ENCODE measurements at regions not wholly inside any gene's neighbourhood (a gene's known extent, or its start where the extent isn't known, plus 50 kb on each side); places are given as distances from the start of the nearest gene placed in this dataset.

DNA sequence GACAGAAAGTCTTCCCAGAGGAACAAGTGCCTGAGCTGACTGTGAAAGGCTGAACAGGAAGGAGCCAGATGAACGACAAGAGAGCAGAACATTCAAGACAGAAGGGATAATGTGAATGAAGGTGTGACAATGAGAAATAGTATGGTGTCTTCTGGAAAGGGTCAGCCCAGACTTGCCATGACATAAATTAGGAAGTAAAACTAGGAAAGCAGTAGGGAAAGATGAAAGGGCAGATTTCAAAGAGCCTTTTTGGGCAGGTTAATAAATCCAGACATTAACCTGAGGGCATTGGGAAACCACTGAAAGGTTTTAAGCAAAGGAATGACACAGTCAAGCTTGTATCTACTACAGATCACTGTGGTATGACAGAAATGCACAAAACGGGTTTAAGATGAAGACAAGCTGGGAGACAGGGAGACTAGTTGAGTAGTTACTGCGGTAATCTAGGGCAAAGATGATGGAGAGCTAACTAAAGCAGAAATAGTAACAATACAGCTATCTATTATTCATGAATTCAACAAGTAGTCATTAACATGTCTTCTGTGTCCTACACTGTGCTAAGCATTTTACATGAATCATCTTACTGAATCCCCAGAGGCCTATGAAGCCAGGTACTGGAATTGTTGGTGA lies 580.9 kb upstream of the WWC1 start:
- H3K4me1 Mint-ChIP-seq (ENCODE audit: low read depth), result no peaks in the 10 kb centered on the region
- no peaks in the 10 kb centered on the region for H3K9me3 Mint-ChIP-seq (ENCODE audit: low read depth)
- no peaks in the 10 kb centered on the region for H3K36me3 Mint-ChIP-seq
- H3K4me3 Mint-ChIP-seq, result no peak overlapping the region
- no peaks in the 10 kb centered on the region for H3K27me3 Mint-ChIP-seq
- H3K27ac Mint-ChIP-seq, result no peak overlapping the region

DNA sequence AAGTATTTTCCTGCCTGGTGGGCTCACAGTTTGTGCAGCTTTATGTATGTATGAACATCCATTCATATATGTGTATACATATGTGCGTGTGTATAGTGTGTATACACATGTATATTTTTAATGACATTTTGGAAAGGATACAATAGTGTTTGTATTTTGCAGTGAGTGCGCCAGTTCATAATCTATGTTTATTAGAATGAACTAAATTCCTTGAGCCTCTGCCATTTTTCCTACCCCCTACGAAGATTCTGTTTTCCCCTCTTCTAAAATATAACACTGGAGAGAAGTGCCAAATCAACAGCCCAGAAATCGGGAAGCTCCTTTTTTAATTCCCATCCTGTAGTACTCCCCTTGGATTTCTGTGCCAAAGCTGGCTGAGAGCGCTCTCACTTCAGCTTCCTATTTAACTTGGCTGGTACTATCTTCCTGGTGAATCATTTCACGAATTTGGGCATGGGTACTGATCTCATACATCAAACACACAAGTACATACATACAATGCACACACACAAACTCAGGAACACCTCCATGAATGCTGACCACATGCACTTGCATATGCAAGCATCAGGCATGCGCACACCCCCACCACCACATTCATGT lies 578.4 kb upstream of the WWC1 start:
- H3K36me3 Mint-ChIP-seq, result no peaks in the 10 kb centered on the region
- H3K4me3 Mint-ChIP-seq, result no peak overlapping the region
- H3K4me1 Mint-ChIP-seq (ENCODE audit: low read depth), result no peaks in the 10 kb centered on the region
- H3K9me3 Mint-ChIP-seq (ENCODE audit: low read depth), result no peaks in the 10 kb centered on the region
- no peaks in the 10 kb centered on the region for H3K27me3 Mint-ChIP-seq
- no peak overlapping the region for H3K27ac Mint-ChIP-seq

DNA sequence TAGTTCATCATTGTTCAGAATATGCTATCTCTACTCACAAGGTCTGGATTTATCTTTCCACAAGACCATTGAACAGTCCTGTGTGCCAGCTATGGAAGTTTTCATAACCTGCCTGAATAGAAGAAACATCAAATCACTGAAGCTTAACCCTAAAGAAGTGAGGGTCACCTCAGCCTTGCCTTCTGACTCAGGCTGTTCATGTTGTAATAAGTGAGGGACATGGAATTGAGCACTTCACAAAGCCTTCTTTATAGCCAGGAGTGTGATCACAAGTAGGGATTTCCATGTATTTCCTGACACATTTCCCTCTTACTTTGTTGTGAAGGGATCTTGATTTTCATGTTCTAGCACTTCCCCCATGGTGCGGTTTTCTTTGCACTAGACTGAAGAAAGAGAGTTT lies 577.5 kb upstream of the WWC1 start:
- Mint-ChIP-seq H3K9me3 (ENCODE audit: low read depth) (no peaks in the 10 kb centered on the region), H3K4me1 (ENCODE audit: low read depth) (no peaks in the 10 kb centered on the region), H3K27ac (no peak overlapping the region), H3K27me3 (no peaks in the 10 kb centered on the region), H3K4me3 (no peak overlapping the region), H3K36me3 (no peaks in the 10 kb centered on the region)

DNA sequence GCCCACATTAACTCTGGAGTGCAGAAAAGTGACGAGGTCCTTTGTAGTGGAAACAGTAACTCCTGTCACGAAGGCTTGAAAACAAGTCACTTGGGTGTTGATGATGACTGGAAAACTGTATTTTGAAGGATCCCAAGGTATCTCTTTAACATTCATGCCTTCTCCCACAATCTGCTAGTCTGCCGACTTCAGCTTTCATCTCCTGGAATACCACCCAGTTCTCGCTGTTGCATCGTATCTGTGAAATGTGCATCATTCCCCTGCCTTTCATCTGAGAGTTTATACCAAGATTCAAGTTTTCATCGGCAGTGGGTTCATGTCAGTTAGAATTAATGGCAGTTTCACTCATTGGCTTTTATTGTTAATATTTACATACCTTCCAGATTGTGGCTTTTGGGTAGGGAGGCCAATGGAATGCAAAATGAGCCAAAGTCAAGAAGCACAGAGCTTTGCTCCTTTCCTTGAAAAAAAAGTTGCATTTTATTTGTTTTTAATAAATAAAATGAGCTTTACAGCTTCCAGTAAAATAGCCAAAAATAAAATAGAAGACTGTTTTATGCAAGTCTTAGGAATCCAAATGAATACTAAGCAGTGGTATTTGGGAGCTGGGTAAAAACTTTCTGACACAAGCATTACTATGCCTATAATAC lies 575.2 kb upstream of the WWC1 start:
- H3K27me3 Mint-ChIP-seq, result no peaks in the 10 kb centered on the region
- H3K36me3 Mint-ChIP-seq, result no peaks in the 10 kb centered on the region
- no peaks in the 10 kb centered on the region for H3K9me3 Mint-ChIP-seq (ENCODE audit: low read depth)
- H3K4me1 Mint-ChIP-seq (ENCODE audit: low read depth), result no peaks in the 10 kb centered on the region
- no peak overlapping the region for H3K27ac Mint-ChIP-seq
- H3K4me3 Mint-ChIP-seq, result no peak overlapping the region

DNA sequence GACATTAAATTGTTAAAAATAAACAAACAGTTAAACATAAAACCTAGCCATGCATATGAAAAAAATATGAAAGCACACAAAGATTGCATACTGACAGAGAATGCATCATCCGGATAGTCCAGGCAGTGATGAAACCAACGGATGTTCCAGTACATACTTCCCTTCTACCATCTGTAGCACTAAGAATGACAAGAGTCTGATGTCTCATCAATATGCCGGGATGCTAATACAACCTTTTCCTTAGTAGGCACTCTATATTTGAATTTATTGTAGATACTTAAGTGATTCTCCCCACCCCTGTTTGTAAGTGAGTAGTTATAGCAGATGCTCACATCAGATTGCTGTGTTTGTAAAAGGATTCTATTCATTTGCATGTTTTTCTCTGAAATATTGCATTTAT lies 571.2 kb upstream of the WWC1 start:
- Mint-ChIP-seq H3K36me3 (no peaks in the 10 kb centered on the region), H3K27me3 (peaks cover 2% of the 10 kb centered on the region), H3K27ac (no peak overlapping the region), H3K4me3 (no peak overlapping the region), H3K9me3 (ENCODE audit: low read depth) (no peaks in the 10 kb centered on the region), H3K4me1 (ENCODE audit: low read depth) (no peaks in the 10 kb centered on the region)

DNA sequence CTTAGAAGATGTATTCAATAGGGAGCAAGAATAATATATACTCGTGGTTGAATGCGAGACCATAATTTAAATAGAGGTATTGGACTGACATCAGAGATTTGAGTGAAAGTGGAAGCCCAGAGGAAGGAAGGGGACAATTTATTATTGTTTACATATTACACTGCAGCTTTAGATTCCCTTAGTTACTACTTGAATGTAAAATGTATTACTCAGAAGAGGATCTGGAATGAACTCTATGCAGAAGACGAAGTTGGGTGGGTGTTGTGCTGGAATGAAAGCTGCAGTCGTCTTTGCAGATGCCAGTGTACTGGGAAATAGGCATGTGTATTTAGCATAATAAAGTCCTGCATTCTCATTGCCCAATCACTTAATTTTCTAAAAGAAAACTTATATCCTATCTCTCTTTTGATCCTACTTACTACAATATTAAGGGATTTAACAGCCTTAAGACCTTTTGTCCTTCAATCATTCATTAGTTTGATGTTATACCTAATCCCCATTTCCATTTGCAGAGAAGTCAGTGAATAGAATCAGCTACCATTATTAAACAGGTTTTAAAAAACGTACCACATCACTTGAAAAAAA lies 570.7 kb upstream of the WWC1 start:
- Mint-ChIP-seq H3K36me3 (no peaks in the 10 kb centered on the region), H3K27ac (no peak overlapping the region), H3K27me3 (peaks cover 2% of the 10 kb centered on the region), H3K4me3 (no peak overlapping the region), H3K9me3 (ENCODE audit: low read depth) (no peaks in the 10 kb centered on the region), H3K4me1 (ENCODE audit: low read depth) (no peaks in the 10 kb centered on the region)

DNA sequence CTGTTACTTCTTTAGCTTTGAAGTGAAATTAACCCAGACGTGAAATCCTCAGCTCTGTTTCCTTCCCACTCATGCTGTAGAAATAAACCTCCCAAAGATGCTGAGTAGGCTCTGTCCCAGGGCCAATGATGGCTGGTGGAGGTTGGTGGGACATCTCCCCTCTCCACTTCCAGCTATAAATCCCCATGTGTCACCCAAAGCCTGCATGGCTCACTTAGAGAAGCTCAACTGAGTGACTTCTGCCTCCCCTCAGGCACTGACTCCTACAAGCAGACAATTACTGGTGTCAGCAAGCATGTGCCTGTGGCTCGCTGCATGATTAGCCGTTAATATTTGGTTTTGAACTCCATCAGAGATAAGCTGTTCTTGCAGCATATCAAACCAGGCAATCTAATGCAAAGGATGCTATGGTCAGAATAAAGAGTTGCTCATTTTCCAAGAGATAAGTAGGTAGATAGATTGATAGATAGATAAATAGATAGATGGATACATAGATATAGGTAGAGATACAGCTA lies 569.5 kb upstream of the WWC1 start:
- H3K4me3 Mint-ChIP-seq, result no peak overlapping the region
- no peaks in the 10 kb centered on the region for H3K36me3 Mint-ChIP-seq
- H3K27ac Mint-ChIP-seq, result no peak overlapping the region
- H3K4me1 Mint-ChIP-seq (ENCODE audit: low read depth), result no peaks in the 10 kb centered on the region
- peaks cover 2% of the 10 kb centered on the region for H3K27me3 Mint-ChIP-seq
- H3K9me3 Mint-ChIP-seq (ENCODE audit: low read depth), result no peaks in the 10 kb centered on the region

DNA sequence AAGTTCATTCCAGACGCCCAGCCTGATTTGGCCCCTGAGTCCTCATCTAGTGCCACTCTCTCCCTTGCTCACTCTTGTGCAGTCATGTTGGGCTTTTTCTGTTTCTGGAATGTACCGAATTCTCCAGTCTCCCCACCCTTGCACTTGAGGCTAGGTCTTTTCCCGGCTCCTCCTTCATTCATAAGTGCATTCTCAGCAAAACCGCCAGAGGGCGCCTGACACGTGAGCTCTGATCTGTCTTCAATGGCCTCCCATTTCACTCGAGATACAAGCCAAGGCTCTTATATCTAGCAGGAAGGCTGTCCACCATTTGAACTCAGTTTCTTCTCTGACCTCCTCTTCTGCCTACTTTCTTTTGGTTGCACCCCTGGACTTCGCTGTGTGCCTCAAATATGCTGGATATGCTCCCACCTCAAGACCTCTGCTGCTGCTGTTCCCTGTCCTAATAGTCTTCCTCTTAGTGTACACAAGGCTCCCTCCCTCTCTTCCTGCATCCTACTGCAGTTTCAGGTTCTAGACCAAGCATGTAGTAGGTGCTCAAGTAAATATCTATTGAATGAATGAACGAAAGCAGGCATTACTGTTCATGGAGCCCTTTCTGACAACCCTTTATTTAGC lies 568.1 kb upstream of the WWC1 start:
- Mint-ChIP-seq H3K27me3 (peaks cover 2% of the 10 kb centered on the region), H3K27ac (no peak overlapping the region), H3K9me3 (ENCODE audit: low read depth) (no peaks in the 10 kb centered on the region), H3K36me3 (no peaks in the 10 kb centered on the region), H3K4me3 (no peak overlapping the region), H3K4me1 (ENCODE audit: low read depth) (no peaks in the 10 kb centered on the region)

DNA sequence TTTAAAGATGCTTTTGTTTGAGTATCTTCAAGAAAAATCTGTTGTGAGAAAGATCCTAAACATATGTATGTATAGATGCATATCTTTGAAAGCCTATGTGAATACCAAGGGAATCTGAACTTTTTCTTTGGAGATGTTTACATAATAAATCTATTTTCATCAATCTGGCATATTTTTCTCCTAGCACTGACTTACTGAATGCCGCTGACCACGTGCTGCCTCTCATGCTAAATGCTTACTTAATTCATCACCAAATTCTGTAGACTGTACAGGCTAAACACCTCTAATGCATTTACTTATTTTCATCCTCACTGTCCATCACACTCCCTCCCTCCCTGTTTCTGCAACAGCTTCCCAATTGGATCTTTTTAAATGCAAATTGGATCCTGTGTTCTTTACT lies 566.2 kb upstream of the WWC1 start:
- Mint-ChIP-seq H3K36me3 (no peaks in the 10 kb centered on the region), H3K4me3 (no peak overlapping the region), H3K27me3 (peaks cover 2% of the 10 kb centered on the region), H3K4me1 (ENCODE audit: low read depth) (no peaks in the 10 kb centered on the region), H3K27ac (no peak overlapping the region), H3K9me3 (ENCODE audit: low read depth) (no peaks in the 10 kb centered on the region)

DNA sequence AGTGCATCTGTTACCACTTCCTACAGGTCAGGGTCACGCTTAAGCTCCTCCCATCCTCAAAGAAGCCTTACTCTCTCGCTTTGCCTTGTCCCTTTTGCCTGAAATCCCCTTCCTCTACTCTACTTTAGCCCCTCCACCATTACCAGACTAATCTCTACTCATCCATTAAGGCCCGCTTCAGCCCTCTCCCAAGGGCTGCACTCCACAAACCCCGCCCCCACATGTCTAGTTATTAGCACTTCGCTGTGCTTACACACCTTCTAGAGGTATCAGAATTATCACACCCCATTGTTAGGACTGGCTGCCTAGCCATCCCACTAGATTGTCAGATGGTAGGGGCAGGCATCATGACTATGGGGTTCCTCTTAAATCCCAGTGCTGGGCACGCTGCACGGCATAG lies 565.7 kb upstream of the WWC1 start:
- no peak overlapping the region for H3K27ac Mint-ChIP-seq
- no peaks in the 10 kb centered on the region for H3K4me1 Mint-ChIP-seq (ENCODE audit: low read depth)
- H3K9me3 Mint-ChIP-seq (ENCODE audit: low read depth), result no peaks in the 10 kb centered on the region
- no peak overlapping the region for H3K4me3 Mint-ChIP-seq
- peaks cover 2% of the 10 kb centered on the region for H3K27me3 Mint-ChIP-seq
- no peaks in the 10 kb centered on the region for H3K36me3 Mint-ChIP-seq

DNA sequence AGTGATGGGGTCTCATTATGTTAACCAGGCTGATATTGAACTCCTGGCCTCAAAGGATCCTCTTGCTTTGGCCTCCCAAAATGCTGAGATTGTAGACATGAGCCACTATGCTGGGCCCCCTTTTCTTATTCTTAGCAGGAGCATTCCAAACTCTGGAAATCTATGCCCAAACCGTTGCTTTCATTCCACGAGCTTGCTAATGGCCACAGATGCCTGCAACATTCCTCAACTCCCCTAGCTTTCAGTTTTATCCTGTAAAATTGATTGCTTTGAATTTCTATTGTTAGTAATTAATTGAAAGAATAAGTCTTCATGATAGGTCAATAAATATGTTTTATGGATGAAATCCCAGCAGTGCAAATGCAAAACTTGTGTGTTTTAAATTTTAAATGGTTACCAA lies 564.8 kb upstream of the WWC1 start:
- Mint-ChIP-seq H3K4me1 (ENCODE audit: low read depth) (no peaks in the 10 kb centered on the region), H3K27me3 (peaks cover 2% of the 10 kb centered on the region), H3K27ac (no peak overlapping the region), H3K4me3 (no peak overlapping the region), H3K9me3 (ENCODE audit: low read depth) (no peaks in the 10 kb centered on the region), H3K36me3 (no peaks in the 10 kb centered on the region)

DNA sequence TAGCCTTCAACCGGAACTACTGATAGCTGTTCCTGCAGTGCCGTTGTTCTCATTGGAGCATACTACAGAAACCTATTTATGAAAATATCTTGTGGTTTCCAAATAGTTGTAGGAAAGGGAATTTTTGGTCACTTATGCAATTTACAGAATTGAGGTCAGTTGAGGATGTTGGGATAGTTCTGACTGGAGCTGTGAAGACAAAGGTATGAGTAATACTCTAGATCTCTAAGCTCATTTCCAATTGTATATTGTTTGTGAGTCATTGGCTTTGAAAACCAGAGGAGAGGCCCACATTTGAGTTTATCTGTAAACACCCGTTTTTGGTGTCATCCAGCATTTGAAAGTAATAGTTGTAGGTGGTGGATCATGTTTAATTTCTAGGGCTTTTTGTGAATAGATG lies 561.3 kb upstream of the WWC1 start:
- Mint-ChIP-seq H3K36me3 (no peaks in the 10 kb centered on the region), H3K27me3 (no peaks in the 10 kb centered on the region), H3K27ac (no peak overlapping the region), H3K4me3 (no peak overlapping the region), H3K4me1 (ENCODE audit: low read depth) (no peaks in the 10 kb centered on the region), H3K9me3 (ENCODE audit: low read depth) (no peaks in the 10 kb centered on the region)

DNA sequence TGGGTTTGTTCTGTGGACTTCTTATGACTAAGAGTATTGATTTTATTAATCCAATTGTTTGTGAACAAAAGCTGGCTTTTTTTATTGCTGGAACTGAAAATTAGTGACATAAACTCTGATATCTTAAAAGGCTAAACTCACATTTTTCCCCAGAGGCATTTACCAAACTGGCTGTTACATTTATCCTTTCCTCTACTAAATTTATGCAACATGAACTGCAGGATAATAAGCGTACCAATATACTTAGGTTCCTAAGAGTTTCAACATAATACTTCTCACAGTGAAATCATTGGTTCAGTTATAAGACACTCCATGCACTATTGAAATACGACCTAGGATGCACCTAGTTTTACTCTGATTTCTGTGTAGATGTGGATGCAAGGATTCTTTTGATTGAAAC lies 560.8 kb upstream of the WWC1 start:
- H3K4me3 Mint-ChIP-seq, result no peak overlapping the region
- no peaks in the 10 kb centered on the region for H3K36me3 Mint-ChIP-seq
- no peaks in the 10 kb centered on the region for H3K27me3 Mint-ChIP-seq
- no peaks in the 10 kb centered on the region for H3K9me3 Mint-ChIP-seq (ENCODE audit: low read depth)
- H3K4me1 Mint-ChIP-seq (ENCODE audit: low read depth), result no peaks in the 10 kb centered on the region
- no peak overlapping the region for H3K27ac Mint-ChIP-seq

DNA sequence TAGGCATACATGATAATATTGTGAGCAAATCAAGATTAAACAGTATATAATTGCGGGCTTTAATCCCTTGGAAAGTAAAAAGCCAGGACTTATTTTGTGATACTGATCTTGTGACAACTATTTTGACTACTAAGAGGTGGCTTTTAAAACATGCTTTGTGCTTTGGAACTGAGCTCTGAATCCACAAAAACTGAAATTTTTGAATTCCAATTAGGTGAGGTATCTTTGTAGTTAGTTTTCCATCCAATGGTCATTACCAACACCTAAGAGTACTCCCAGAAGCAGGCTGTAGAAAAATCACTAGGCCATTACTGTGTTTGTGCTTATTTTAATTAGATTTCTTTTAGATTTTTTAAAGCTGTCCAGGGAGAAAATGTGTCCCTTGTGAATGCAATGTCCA lies 559.5 kb upstream of the WWC1 start:
- no peaks in the 10 kb centered on the region for H3K27me3 Mint-ChIP-seq
- H3K36me3 Mint-ChIP-seq, result no peaks in the 10 kb centered on the region
- no peak overlapping the region for H3K4me3 Mint-ChIP-seq
- no peaks in the 10 kb centered on the region for H3K4me1 Mint-ChIP-seq (ENCODE audit: low read depth)
- H3K27ac Mint-ChIP-seq, result no peak overlapping the region
- H3K9me3 Mint-ChIP-seq (ENCODE audit: low read depth), result no peaks in the 10 kb centered on the region

DNA sequence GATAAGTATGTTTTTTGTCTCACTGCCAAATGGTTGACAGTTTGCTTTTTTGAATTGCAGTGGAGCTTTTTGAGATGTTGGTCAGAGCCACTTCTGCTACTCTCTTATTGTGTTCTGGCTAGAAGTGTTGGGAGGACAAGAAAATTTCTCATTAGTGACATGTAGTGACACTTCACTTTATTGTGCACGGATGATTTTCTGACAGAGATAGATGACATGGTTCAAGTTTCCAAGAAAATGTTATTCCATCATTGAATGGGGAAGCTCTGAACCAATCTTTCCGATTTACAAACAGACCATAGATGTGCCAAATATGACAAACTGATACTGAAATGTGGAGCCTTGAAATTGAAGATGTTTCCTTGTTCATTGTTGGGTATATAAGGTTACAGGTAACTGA lies 558.9 kb upstream of the WWC1 start:
- Mint-ChIP-seq H3K4me1 (ENCODE audit: low read depth) (no peaks in the 10 kb centered on the region), H3K27me3 (no peaks in the 10 kb centered on the region), H3K4me3 (no peak overlapping the region), H3K36me3 (no peaks in the 10 kb centered on the region), H3K27ac (no peak overlapping the region), H3K9me3 (ENCODE audit: low read depth) (no peaks in the 10 kb centered on the region)
